Islet precursor cell (in vitro differentiated cells): ENCODE measurements at regions not wholly inside any gene's neighbourhood (a gene's known extent, or its start where the extent isn't known, plus 50 kb on each side); places are given as distances from the start of the nearest gene placed in this dataset.
"Not testable (repeated sequence)": the region's sequence is repeated elsewhere in the genome, so short reads cannot be mapped to it uniquely, and the experiment has no call there.

Source experiments
- DNase-seq: peaks from one replicate; pipeline ENCODE4 v3.0.0-alpha.2; 2018

DNA sequence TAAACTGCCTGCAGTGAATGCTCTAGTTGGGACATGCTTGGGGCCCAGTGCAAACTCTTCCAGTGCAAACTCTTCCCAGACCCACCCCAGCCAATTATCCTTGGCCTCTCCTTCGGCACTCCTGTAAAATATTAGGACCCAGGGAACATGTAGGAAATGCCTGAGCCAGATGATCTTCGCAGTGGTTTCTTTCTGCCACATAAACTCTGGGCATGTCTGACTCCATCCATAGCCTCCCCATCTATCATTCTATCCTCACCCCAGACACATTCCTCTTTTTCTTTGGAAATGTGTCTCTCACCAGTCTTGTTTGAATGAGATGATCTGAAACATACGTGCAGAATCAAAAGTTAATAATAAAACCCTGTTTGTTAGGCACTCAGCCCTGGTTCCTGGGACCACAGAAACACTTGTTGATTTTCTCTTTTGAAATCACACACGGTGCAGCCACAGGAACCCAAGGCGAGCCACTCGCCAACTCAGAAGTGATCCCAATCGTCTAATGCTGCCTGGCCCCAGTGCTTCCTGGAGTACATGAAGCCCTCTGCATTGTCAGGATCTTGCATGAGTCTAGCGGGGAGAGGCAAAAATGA is 108.9 kb upstream of the CST7 start:
- DNase-seq = peak; percentile 33

- DNase-seq = peak; percentile 28
Observed at GRCh38 chr20:24842274-24842917, 106.7 kb upstream of the CST7 start.

GRCh38 chr20:24842918-24843715 is 106.0 kb upstream of the CST7 start:
- DNase-seq = peak; percentile 27

DNA sequence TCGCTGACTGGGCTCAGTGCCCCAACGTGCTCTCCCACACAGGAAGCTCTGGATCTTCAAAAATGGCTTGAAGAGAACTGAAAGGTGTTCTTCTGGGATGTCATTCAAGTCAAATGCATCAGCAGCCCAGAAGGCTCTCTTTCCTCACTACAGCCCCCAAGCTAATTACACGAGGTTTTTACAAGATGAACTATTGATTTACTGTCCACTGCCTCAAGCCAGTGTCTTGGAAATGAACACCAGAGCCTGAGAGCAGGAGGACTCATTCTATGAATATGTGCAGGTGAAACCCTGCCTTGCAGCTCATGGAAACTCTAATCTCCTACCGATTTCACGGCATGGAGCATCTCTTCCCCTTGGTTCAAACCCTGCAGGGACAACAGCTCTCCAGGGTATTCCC is 98.9 kb upstream of the CST7 start:
- DNase-seq = no peak

DNA sequence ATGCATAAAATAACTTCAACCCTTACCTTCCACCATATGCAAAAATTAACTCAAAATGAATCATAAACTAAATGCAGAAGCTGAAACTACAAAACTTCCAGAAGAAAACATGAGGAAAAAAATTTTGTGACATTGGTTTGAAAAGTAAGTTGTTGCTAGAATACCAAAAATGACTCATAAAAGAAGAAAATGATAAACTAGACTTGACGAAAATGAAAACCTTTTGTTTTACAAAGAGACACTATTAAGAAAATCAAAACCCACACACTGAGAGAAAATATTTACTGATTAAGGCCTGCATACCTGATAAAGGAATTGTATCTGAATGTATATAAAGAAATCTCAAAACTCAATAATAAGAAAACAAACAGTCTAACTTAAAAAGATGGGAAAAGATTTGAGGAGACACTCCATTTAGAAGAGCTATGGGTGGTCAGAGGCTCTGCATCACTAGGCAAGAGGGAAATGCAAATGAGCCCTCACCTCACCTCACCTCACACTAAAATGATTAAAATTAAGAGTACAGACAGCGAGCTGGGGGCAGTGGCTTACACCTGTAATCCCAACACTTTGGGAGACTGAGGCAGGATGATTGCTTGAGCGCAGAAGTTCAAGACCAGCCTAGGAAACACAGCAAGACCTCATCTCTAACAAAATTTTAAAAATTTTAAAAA is 97.6 kb upstream of the CST7 start:
- DNase-seq = no peak

DNA sequence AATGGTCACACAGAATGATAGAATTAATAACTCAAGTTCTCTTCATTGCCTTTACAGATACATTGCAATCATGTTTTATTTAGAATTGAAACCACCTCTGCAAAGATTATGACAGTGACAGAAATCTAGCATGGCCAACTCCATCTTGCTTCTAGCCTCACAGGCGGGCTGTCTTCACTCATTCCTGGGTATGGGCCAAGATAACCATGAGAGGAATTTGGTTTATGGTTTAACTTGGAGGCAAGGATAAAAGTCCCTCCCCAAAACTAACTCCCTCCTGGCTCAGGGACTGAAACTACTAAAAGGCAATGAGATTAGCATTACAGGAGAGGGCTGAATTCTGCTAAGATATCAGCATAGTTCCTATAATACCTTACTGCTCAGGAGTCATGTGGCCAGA is 95.2 kb upstream of the CST7 start:
- no peak for DNase-seq

- DNase-seq = peak; percentile 19
Observed at GRCh38 chr20:24855848-24856247, 93.2 kb upstream of the CST7 start.

- not testable (repeated sequence) for DNase-seq
Observed at GRCh38 chr20:24858500-24858899, 90.6 kb upstream of the CST7 start.

GRCh38 chr20:24859539-24859938 is 89.5 kb upstream of the CST7 start:
- DNase-seq = no peak

DNA sequence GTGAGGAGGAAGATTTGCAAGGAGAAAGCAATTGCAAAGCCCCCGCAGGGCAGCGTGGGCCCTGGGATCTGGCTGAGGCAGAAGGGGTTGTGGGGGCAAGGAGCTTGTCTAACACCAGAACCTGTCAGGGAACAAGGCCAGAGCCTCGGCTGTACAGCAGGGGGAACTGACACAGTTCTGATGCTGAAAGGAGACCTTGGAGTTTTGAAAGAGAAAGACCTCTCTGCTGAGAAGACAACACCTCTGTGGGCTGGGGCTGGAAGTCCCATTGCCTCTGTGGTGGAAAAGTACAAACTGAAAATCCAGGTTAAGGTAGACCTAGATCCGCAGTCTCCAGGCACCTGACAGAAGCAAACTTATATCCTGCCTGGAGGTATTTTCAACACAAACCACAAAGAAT is 86.9 kb upstream of the CST7 start:
- DNase-seq = no peak

DNA sequence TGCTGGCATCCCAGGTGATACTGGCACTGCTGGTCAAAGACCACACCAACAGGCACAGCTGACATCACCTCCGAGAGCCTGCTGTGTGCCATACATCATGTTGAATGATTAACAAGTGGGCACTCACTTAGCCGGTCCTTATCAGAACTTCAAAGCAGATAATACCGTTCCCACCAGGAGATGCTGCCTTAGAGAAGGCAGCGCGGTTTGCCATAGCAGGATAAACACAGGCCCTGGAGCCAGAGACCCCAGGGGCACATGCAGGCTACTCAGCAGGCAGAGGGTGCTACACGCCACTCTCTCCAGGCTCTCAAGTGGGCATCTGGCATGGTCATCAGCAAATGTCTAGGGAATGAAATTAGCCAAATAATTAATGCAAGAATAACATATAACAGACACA is 86.5 kb upstream of the CST7 start:
- no peak for DNase-seq

GRCh38 chr20:24863356-24863755 is 85.7 kb upstream of the CST7 start:
- no peak for DNase-seq

DNA sequence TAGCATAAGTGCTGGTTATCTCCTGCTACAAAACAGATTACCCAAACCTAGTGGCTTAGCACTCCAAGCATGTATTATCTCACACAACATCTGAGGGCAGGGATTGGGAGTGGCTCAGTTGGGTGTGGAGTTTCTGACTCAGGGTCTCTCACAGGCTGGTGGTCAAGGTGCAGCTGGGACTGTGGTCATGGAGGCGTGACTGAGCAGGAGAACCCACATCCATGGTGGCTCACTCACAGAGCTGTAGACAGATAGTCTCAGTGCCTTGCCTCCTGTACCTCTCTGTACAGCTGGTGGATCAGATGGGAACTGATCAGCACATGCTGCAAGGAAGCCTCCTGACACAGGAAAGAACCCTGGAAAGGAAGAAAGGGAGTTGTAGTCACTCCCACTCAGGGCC is 83.1 kb upstream of the CST7 start:
- DNase-seq = no peak

DNA sequence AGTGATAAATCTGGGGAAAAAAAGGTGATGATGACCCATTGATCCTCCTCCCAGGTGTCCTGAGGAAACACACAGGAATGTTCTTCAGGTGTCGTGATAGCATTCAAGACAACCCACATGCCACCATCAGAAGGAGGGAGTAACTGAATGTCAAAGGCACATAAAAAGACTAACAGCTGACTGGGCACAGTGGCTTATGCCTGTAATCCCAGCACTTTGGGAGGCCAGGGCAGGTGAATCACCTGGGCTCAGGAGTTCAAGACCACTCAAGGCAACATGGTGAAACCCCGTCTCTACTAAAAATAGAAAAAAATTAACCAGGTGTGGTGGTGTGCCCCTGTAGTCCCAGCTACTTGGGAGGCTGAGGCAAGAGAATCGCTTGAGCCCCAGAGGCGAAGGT is 82.3 kb upstream of the CST7 start:
- DNase-seq = no peak

DNA sequence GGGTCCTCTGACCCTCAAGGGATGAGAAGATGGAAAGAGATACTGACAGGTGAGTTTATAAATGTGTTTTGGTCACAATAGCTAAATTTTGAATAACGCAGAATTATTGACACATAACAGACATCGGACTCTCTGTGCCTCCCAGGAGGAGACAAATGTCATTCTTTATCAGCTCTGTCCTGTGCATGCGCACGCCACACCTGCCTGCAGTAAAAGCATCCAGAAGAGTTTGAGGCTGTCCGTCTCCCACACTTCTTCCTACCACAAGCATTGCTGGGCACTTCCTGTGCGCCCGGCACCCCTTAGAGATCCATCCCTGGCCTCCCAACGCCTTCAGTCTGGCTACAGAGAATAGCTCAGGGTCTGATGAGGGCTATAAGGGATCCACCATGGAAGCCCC is 81.5 kb upstream of the CST7 start:
- no peak for DNase-seq

GRCh38 chr20:24868396-24868927 is 80.6 kb upstream of the CST7 start:
- no peak for DNase-seq

DNA sequence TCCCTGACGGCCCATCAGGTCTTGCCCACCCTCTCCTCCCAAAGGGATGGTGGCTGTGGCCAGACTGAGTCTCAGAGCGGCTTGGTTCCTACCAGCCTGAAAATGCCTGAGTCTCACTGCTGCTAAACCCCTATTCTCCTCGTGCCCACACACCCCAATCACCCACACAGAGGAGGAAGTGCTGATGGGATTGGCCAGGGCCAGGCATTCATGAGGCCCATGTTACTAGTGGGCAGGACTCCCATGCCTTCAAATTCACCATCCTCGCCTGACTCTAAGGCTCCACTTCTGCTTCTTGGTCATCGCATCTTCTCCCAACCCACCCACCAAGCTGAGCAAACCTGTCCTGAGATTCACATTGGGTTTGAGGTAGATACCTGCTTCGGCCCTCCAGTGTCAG is 80.1 kb upstream of the CST7 start:
- DNase-seq = no peak

- no peak for DNase-seq
Observed at GRCh38 chr20:24870057-24870456, 79.0 kb upstream of the CST7 start.

GRCh38 chr20:24870881-24871280 is 78.2 kb upstream of the CST7 start:
- no peak for DNase-seq

- no peak for DNase-seq
Observed at GRCh38 chr20:24871480-24872213, 77.4 kb upstream of the CST7 start.

GRCh38 chr20:24872291-24873024 is 76.6 kb upstream of the CST7 start:
- no peak for DNase-seq

DNA sequence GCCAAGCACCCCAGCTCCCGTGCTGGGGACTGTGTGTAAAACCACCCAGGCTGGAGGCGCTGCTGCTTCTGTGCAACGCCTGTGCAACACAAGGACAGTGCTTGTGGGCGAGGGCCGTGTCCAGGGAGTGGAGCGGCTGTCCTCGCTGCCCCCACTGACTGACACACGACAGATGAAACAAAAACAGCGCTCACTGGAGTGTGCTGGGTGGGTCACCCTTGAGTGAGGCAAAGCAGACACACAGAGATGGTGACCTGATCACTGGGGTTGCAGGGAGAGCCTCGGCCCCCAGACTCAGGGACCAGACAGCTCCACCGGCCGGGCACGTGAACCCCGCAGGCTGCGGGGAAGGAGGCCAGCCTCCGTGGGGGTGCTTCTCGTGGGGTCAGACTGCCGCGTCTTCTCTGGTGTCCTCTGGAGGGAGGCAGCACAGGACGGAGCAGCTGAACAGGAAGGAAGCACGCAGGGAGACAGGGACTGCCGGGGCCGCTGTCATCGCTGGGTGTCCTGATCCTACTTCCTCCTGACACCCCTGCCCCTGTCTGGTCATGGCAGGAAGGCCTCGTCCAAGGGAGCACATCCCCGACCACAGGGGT is 75.9 kb upstream of the CST7 start:
- no peak for DNase-seq
